ENCODE measurements at regions not wholly inside any gene's neighbourhood (a gene's known extent, or its start where the extent isn't known, plus 50 kb on each side); places are given as distances from the start of the nearest gene placed in this dataset.

DNA sequence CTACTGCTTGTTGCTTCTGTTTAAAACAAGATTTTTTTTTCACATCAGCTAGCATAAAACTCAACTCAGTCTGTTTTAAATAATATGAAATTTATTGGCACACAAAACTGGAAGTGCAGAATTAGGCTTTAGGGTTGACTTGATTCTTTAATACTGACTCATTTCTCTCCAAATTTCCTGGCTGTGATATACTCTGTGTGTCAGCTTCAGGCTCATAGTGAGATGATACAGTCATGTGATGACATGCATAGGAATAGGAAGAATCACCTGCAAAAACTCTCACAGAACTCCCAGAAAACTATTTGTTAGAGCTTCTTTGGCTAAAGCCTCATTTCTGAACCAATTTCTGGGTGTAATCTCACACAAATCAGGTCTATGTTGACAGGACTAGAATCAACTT is 1068.0 kb upstream of the EPHA7 start:
- no peak overlapping the region for H2AFZ ChIP-seq (ENCODE audit: low read depth)
- H4K20me1 ChIP-seq (ENCODE audit: insufficient read depth) = no peaks in the 10 kb centered on the region
- no peaks in the 10 kb centered on the region for H3K27me3 ChIP-seq (ENCODE audit: insufficient read depth)
- CTCF ChIA-PET = no interaction called here
- no peaks in the 10 kb centered on the region for H3K79me2 ChIP-seq (ENCODE audit: insufficient read depth)
- POLR2A ChIA-PET = no interaction called here
- H3K9me3 ChIP-seq = no peaks in the 10 kb centered on the region
- H3K9me2 ChIP-seq = no peaks in the 10 kb centered on the region
- H3K4me2 ChIP-seq = no peak overlapping the region
- no peak overlapping the region for H3K9ac ChIP-seq
- no peaks in the 10 kb centered on the region for H3K36me3 ChIP-seq (replicated peaks in 1 of 2; ENCODE audit: control insufficient read depth in 1 of 2, insufficient read depth in 2 of 2, low read length in 1 of 2)
- TF ChIP-seq ELF1 (IDR thresholded peaks at IDR 0.05) = no peak
- TF ChIP-seq GATA2 (CRISPR knock-in tag; IDR thresholded peaks at IDR 0.05) = no peak
- no peak for TF ChIP-seq FOSL2 (IDR thresholded peaks at IDR 0.05; ENCODE audit: borderline replicate concordance, low read depth)
- TF ChIP-seq EP300 (IDR thresholded peaks at IDR 0.05; ENCODE audit: borderline replicate concordance in 1 of 2, low read depth in 1 of 2, low read length in 1 of 2) = no peak
- no peak for TF ChIP-seq MXI1 (IDR thresholded peaks at IDR 0.05; ENCODE audit: low read depth, low read length)
- TF ChIP-seq NRF1 (IDR thresholded peaks at IDR 0.05; ENCODE audit: low read depth, low read length) = no peak
- TF ChIP-seq, protein P1, sequence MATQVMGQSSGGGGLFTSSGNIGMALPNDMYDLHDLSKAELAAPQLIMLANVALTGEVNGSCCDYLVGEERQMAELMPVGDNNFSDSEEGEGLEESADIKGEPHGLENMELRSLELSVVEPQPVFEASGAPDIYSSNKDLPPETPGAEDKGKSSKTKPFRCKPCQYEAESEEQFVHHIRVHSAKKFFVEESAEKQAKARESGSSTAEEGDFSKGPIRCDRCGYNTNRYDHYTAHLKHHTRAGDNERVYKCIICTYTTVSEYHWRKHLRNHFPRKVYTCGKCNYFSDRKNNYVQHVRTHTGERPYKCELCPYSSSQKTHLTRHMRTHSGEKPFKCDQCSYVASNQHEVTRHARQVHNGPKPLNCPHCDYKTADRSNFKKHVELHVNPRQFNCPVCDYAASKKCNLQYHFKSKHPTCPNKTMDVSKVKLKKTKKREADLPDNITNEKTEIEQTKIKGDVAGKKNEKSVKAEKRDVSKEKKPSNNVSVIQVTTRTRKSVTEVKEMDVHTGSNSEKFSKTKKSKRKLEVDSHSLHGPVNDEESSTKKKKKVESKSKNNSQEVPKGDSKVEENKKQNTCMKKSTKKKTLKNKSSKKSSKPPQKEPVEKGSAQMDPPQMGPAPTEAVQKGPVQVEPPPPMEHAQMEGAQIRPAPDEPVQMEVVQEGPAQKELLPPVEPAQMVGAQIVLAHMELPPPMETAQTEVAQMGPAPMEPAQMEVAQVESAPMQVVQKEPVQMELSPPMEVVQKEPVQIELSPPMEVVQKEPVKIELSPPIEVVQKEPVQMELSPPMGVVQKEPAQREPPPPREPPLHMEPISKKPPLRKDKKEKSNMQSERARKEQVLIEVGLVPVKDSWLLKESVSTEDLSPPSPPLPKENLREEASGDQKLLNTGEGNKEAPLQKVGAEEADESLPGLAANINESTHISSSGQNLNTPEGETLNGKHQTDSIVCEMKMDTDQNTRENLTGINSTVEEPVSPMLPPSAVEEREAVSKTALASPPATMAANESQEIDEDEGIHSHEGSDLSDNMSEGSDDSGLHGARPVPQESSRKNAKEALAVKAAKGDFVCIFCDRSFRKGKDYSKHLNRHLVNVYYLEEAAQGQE (IDR thresholded peaks at IDR 0.05; ENCODE audit: low read depth, low read length) = no peak
- TF ChIP-seq RAD21 (IDR thresholded peaks at IDR 0.05; ENCODE audit: low read length) = no peak
- TF ChIP-seq RXRA (IDR thresholded peaks at IDR 0.05; ENCODE audit: borderline replicate concordance, low read depth) = no peak
- TF ChIP-seq SMC3 (IDR thresholded peaks at IDR 0.05; ENCODE audit: low read depth, low read length) = no peak
- TF ChIP-seq, protein P2, sequence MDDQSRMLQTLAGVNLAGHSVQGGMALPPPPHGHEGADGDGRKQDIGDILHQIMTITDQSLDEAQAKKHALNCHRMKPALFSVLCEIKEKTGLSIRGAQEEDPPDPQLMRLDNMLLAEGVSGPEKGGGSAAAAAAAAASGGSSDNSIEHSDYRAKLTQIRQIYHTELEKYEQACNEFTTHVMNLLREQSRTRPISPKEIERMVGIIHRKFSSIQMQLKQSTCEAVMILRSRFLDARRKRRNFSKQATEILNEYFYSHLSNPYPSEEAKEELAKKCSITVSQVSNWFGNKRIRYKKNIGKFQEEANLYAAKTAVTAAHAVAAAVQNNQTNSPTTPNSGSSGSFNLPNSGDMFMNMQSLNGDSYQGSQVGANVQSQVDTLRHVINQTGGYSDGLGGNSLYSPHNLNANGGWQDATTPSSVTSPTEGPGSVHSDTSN (IDR thresholded peaks at IDR 0.05) = no peak
- no peak for TF ChIP-seq JUND (IDR thresholded peaks at IDR 0.05)
- TF ChIP-seq, protein P3, sequence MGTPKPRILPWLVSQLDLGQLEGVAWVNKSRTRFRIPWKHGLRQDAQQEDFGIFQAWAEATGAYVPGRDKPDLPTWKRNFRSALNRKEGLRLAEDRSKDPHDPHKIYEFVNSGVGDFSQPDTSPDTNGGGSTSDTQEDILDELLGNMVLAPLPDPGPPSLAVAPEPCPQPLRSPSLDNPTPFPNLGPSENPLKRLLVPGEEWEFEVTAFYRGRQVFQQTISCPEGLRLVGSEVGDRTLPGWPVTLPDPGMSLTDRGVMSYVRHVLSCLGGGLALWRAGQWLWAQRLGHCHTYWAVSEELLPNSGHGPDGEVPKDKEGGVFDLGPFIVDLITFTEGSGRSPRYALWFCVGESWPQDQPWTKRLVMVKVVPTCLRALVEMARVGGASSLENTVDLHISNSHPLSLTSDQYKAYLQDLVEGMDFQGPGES (IDR thresholded peaks at IDR 0.05; ENCODE audit: low read depth, low read length) = no peak
- TF ChIP-seq POLR2AphosphoS5 (IDR thresholded peaks at IDR 0.05; ENCODE audit: low read depth, low read length) = no peak
- no peak for TF ChIP-seq TEAD4 (IDR thresholded peaks at IDR 0.05; ENCODE audit: borderline replicate concordance, insufficient read depth)
- no peak for DNase-seq
- H3K27ac ChIP-seq (ENCODE audit: low read depth in 2 of 2, low read length in 1 of 2) = no peak overlapping the region
- H3K4me1 ChIP-seq (ENCODE audit: control insufficient read depth in 1 of 2, insufficient read depth in 2 of 2, low read depth in 1 of 2, low read length in 1 of 2) = no peaks in the 10 kb centered on the region; a peak in 1 of 4 replicates
- no peak overlapping the region for H3K4me3 ChIP-seq (ENCODE audit: low read depth in 2 of 2, low read length in 1 of 2)
- no peaks in the 10 kb centered on the region for H3F3A ChIP-seq (replicated peaks; ENCODE audit: insufficient read depth)

Measured in SK-N-SH (cell line).